GM12878 (cell line): ENCODE measurements at regions not wholly inside any gene's neighbourhood (a gene's known extent, or its start where the extent isn't known, plus 50 kb on each side); places are given as distances from the start of the nearest gene placed in this dataset.
A peak's percentile ranks its signal among the peaks of the same experiment; 100 is the strongest.

Experiments used
- HDAC6 ChIP-seq: fragments of 200-600 bp; sonication (generic); IDR thresholded peaks from one replicate; pipeline ENCODE4 v1.8.0; 2017; ENCODE audit warnings: antibody characterized with exemption; ENCODE audit not compliant: unreplicated experiment
- IRF5 ChIP-seq: fragments of 450-650 bp; IDR thresholded peaks from 2 replicates; pipeline ENCODE4 v1.6.1; 2017; ENCODE audit warnings: borderline replicate concordance
- JUNB ChIP-seq: IDR thresholded peaks from 2 replicates; pipeline ENCODE4 v1.6.1; 2016; ENCODE audit warnings: antibody characterized with exemption, mild to moderate bottlenecking
- KAT2A ChIP-seq: conservative IDR thresholded peaks from 2 replicates; pipeline ENCODE4 v1.6.1; 2011; ENCODE audit warnings: low read depth, low read length; ENCODE audit not compliant: control insufficient read depth
- MEF2B ChIP-seq: fragments of 450-650 bp; IDR thresholded peaks from 2 replicates; pipeline ENCODE4 v1.6.1; 2018; ENCODE audit warnings: mild to moderate bottlenecking, moderate library complexity; ENCODE audit not compliant: partially characterized antibody, poor library complexity, severe bottlenecking
- MYC ChIP-seq: IDR thresholded peaks from 2 replicates; pipeline ENCODE4 v1.6.1; 2011; ENCODE audit warnings: mild to moderate bottlenecking, low read length, moderate library complexity, inconsistent platforms; ENCODE audit not compliant: insufficient read depth, insufficient replicate concordance, insufficient read length, severe bottlenecking
- NRF1 ChIP-seq: conservative IDR thresholded peaks from 2 replicates; pipeline ENCODE4 v1.6.1; 2011; ENCODE audit warnings: mild to moderate bottlenecking, low read depth, low read length, improper control_type of control experiment
- POLR2A ChIP-seq: IDR thresholded peaks from 2 replicates; pipeline ENCODE4 v1.6.1; 2011; ENCODE audit warnings: low read depth, mild to moderate bottlenecking, low read length
- RBBP5 ChIP-seq: fragments of 200-600 bp; sonication (generic); conservative IDR thresholded peaks from 2 replicates; pipeline ENCODE4 v1.6.1; 2016
- RFX5 ChIP-seq: IDR thresholded peaks from 2 replicates; pipeline ENCODE4 v1.6.1; 2011; ENCODE audit warnings: low read depth, low read length, improper control_type of control experiment
- SIX5 ChIP-seq: IDR thresholded peaks from 2 replicates; pipeline ENCODE4 v1.6.1; 2011; ENCODE audit warnings: mild to moderate bottlenecking, low read depth, low read length, moderate library complexity; ENCODE audit not compliant: severe bottlenecking
- SRF ChIP-seq, 2 experiments: IDR thresholded peaks; 2 replicates each; pipeline ENCODE4 v1.6.1; 2011; ENCODE audit warnings: low read depth in 2 of 2, low read length in 2 of 2, mild to moderate bottlenecking in 1 of 2, moderate library complexity in 1 of 2
- ZBTB4 ChIP-seq: fragments of 450-650 bp; formaldehyde crosslinking; IDR thresholded peaks from 2 replicates; pipeline ENCODE4 v1.4.0; 2022; ENCODE audit warnings: mild to moderate bottlenecking, moderate library complexity
- ZNF217 ChIP-seq: fragments of 450-650 bp; IDR thresholded peaks from 2 replicates; pipeline ENCODE4 v1.6.1; 2017; ENCODE audit warnings: antibody characterized with exemption, mild to moderate bottlenecking
- TF ChIP-seq, protein P1 (sequence below): IDR thresholded peaks from 2 replicates; pipeline ENCODE4 v1.6.1; 2011; ENCODE audit warnings: low read depth, low read length, improper control_type of control experiment, borderline replicate concordance
- TF ChIP-seq, protein P2 (sequence below): IDR thresholded peaks from 2 replicates; pipeline ENCODE4 v1.6.1; 2012; ENCODE audit warnings: low read depth, low read length, improper control_type of control experiment
- TF ChIP-seq, protein P3 (sequence below): IDR thresholded peaks from 2 replicates; pipeline ENCODE4 v1.6.1; 2011; ENCODE audit warnings: borderline replicate concordance, low read depth, mild to moderate bottlenecking, moderate library complexity, mixed read lengths, low read length; ENCODE audit not compliant: insufficient read depth; ENCODE audit errors: extremely low read length
- TF ChIP-seq, protein P4 (sequence below): fragments of 450-650 bp; IDR thresholded peaks from 2 replicates; pipeline ENCODE4 v1.6.1; 2017; ENCODE audit warnings: mild to moderate bottlenecking, moderate library complexity

DNA sequence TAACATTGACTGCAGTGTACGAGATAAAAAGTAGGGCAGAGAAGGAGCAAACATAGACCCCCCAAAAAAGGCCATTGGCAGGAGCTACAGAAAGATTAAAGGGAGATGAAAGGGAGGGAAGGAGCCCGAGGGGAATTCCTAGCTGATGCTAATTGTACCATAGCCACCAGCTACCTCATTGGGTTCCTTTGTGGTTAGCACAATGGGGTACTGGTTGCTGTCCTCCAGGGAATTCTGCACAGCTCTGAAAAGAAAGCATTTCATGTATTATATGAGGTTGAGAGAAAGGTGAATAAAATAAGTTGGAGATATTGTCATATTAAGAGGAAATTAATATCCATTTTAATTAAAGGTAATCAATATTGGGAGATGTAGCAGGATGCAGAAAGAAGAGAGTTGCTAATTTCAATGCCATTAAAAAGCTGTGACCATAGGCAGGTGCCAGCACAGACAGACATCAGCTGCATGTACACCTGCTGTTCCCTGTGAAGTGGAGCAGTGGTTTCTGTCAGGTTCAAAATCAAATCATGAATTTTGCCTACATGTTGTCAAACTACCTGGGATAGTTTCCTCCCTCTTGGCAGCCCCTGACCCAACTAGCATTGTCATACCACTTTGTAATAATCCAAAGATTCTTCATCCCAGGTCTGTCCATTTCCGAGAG lies 185.4 kb upstream of the DLGAP1 start (continued):
- TF ChIP-seq, protein P1, sequence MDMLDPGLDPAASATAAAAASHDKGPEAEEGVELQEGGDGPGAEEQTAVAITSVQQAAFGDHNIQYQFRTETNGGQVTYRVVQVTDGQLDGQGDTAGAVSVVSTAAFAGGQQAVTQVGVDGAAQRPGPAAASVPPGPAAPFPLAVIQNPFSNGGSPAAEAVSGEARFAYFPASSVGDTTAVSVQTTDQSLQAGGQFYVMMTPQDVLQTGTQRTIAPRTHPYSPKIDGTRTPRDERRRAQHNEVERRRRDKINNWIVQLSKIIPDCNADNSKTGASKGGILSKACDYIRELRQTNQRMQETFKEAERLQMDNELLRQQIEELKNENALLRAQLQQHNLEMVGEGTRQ: no peak
- TF ChIP-seq, protein P2, sequence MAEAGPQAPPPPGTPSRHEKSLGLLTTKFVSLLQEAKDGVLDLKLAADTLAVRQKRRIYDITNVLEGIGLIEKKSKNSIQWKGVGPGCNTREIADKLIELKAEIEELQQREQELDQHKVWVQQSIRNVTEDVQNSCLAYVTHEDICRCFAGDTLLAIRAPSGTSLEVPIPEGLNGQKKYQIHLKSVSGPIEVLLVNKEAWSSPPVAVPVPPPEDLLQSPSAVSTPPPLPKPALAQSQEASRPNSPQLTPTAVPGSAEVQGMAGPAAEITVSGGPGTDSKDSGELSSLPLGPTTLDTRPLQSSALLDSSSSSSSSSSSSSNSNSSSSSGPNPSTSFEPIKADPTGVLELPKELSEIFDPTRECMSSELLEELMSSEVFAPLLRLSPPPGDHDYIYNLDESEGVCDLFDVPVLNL: no peak
- TF ChIP-seq, protein P3, sequence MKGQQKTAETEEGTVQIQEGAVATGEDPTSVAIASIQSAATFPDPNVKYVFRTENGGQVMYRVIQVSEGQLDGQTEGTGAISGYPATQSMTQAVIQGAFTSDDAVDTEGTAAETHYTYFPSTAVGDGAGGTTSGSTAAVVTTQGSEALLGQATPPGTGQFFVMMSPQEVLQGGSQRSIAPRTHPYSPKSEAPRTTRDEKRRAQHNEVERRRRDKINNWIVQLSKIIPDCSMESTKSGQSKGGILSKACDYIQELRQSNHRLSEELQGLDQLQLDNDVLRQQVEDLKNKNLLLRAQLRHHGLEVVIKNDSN: no peak
- TF ChIP-seq SRF (IDR thresholded peaks at IDR 0.05; ENCODE audit: low read depth in 2 of 2, low read length in 2 of 2) (no peak), SIX5 (no peak), MYC (no peak), POLR2A (no peak), IRF5 (no peak), ZNF217 (no peak), JUNB (no peak), ZBTB4 (no peak), NRF1 (no peak), RBBP5 (no peak), KAT2A (no peak), MEF2B (peak; percentile 81), HDAC6 (no peak), RFX5 (no peak)
- TF ChIP-seq, protein P4, sequence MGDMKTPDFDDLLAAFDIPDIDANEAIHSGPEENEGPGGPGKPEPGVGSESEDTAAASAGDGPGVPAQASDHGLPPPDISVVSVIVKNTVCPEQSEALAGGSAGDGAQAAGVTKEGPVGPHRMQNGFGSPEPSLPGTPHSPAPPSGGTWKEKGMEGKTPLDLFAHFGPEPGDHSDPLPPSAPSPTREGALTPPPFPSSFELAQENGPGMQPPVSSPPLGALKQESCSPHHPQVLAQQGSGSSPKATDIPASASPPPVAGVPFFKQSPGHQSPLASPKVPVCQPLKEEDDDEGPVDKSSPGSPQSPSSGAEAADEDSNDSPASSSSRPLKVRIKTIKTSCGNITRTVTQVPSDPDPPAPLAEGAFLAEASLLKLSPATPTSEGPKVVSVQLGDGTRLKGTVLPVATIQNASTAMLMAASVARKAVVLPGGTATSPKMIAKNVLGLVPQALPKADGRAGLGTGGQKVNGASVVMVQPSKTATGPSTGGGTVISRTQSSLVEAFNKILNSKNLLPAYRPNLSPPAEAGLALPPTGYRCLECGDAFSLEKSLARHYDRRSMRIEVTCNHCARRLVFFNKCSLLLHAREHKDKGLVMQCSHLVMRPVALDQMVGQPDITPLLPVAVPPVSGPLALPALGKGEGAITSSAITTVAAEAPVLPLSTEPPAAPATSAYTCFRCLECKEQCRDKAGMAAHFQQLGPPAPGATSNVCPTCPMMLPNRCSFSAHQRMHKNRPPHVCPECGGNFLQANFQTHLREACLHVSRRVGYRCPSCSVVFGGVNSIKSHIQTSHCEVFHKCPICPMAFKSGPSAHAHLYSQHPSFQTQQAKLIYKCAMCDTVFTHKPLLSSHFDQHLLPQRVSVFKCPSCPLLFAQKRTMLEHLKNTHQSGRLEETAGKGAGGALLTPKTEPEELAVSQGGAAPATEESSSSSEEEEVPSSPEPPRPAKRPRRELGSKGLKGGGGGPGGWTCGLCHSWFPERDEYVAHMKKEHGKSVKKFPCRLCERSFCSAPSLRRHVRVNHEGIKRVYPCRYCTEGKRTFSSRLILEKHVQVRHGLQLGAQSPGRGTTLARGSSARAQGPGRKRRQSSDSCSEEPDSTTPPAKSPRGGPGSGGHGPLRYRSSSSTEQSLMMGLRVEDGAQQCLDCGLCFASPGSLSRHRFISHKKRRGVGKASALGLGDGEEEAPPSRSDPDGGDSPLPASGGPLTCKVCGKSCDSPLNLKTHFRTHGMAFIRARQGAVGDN: no peak
